ENCODE measurements at regions not wholly inside any gene's neighbourhood (a gene's known extent, or its start where the extent isn't known, plus 50 kb on each side); places are given as distances from the start of the nearest gene placed in this dataset.

DNA sequence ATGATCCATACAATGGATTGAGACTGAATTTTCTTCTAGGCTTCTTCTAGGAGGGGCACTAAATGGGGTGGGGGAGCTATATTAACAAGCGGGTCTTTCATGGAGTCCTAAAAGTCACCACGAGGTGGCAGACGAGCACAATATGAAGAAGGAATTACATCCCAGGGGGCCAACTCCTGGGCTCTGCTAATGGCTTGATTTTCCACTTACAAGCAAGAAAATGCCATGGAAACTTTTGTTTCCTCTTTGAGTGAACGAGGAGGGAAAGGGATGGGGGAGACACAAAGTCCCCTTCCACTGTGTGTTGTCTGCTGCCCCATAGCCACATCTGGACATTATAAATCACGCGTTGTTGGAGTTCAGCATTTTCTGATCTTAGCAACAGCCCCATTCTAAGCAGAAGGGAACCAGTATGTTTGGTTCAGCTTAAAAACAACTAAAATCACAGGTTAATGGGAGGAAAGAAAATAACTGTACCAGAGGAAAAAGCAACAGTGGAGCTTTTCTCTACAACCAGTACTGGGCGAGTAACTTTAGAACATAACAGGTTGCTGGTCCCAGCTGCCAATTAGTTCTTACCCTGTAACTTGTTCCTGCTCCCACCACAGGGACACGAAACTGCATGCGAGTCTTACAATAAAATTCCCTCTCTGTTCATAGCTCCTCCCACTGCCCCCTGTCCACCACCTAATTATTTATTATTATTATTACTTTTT lies 285.0 kb upstream of the PARD3B start:
- ATAC-seq (ENCODE audit: low FRiP score) (no peak), DNase-seq (ENCODE audit: low spot score) (peak; percentile 91)
- TF ChIP-seq, protein P1, sequence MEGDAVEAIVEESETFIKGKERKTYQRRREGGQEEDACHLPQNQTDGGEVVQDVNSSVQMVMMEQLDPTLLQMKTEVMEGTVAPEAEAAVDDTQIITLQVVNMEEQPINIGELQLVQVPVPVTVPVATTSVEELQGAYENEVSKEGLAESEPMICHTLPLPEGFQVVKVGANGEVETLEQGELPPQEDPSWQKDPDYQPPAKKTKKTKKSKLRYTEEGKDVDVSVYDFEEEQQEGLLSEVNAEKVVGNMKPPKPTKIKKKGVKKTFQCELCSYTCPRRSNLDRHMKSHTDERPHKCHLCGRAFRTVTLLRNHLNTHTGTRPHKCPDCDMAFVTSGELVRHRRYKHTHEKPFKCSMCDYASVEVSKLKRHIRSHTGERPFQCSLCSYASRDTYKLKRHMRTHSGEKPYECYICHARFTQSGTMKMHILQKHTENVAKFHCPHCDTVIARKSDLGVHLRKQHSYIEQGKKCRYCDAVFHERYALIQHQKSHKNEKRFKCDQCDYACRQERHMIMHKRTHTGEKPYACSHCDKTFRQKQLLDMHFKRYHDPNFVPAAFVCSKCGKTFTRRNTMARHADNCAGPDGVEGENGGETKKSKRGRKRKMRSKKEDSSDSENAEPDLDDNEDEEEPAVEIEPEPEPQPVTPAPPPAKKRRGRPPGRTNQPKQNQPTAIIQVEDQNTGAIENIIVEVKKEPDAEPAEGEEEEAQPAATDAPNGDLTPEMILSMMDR (IDR thresholded peaks at IDR 0.05): peak in 1 of 3 donors; percentile 59

DNA sequence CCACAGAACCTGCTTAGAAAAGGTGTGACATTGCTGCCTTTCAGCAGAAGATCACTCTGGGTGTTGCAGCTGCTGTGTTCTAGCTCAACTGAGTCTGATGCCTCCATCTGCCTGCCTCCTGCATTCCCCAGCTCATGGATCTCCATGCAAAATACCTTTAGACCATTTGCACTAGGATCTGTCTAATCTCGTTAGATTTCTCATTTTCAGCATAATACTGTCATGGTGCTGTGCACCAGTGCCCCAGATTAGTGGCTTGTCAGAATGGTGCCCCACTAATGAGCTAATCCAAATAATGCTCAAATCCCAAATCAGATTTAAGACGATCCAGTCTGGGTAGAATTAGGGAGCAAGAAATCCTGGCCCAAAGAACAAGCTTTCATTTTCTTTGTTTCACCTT lies 284.4 kb upstream of the PARD3B start:
- TF ChIP-seq, protein P1 (IDR thresholded peaks at IDR 0.05): no peak
- DNase-seq (ENCODE audit: low spot score) (no peak), ATAC-seq (ENCODE audit: low FRiP score) (no peak)

DNA sequence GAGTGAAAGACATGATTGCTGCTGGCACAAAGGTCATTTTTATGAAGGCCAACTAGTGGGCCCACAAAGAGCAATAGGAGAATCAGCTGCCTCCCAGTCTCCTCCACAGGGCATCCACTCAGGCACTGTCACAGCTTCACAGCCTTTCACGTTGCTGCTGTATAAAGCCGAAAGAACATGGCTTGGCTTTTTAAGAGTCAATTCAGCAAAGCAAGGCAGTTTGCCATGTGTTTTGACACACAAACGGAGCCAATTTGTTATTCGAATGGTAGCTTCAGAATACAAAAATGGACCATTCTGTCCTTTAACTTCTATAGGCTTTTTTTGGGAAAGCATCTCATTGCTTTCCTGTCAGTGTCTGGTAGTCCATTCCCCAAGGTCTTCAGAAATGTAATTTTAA lies 283.4 kb upstream of the PARD3B start:
- DNase-seq (ENCODE audit: low spot score) (no peak), ATAC-seq (ENCODE audit: low FRiP score) (no peak)
- TF ChIP-seq, protein P1 (IDR thresholded peaks at IDR 0.05): no peak

DNA sequence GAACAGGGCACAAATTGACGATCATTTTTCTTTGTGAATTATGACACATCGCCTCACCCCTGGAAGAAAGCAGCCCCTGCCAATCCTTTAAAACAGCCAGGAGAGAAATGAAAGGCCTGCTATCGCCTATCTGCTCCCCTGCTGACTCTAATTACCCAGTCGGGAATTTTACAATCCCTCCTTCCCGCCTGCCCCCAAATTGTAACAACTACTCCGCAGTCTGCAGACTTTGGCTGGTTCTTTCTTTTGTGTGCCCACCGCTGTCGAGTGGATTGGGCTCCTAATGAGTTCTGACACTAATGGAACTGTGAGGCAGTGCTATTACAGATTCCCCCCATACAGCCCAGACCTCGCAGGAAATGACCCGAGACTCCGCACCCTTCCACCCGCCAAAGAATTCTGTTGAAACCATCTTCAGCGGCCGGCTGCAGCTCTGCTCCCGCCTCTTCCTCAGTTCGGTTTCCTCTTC lies 281.2 kb upstream of the PARD3B start:
- DNase-seq (ENCODE audit: low spot score): no peak
- TF ChIP-seq, protein P1 (IDR thresholded peaks at IDR 0.05): no peak
- ATAC-seq (ENCODE audit: low FRiP score): no peak

DNA sequence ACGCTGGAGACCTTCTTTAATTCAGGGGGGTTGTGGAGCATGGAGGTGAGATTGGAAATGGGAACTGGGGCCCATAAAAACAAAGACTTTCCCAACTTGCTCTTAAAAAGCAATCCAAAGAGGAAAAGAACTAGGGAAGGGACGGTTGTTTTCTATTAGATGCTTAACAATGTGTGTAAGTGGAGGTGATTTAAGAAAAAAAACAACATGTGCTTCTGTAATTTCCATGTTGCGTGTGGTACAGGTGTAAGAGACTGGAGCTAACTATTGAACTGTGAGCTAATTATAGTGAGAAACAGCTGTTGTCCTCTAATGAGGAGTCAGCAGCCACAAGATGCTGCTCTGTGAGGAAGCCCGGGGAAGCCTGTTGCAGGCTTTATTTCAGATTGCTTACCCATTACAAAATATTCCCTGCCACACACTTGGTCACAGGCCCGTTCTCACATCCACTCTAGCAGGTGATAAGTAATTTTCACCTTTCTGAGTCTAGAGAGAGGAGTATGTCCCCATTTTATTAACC lies 280.6 kb upstream of the PARD3B start:
- ATAC-seq (ENCODE audit: low FRiP score) (no peak), DNase-seq (ENCODE audit: low spot score) (no peak)
- TF ChIP-seq, protein P1 (IDR thresholded peaks at IDR 0.05): no peak

DNA sequence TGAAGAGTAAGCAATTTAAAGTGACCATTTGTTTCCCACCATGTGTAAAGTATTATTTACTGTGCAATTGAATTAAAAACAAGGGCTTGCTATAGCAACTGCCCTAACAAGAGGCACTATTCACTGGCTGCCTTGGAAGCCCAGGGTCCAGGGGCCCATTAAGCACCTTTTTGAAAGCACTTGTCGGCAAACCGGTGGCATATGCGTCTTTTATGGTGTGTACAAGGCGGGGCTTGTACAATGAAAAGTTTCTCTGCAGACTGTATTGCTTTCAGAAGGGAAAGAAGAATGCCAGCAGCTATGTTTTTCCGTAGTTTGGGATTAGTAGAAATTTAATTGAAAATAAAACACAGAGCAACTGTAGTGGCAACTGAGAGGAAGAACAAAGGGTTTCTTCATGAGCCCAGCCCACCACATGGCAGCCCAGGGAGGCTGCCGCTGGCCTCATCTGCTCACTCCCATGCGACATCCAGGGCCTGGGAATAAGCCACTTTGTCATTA lies 279.5 kb upstream of the PARD3B start:
- DNase-seq (ENCODE audit: low spot score) (no peak), ATAC-seq (ENCODE audit: low FRiP score) (no peak)
- TF ChIP-seq, protein P1 (IDR thresholded peaks at IDR 0.05): no peak

DNA sequence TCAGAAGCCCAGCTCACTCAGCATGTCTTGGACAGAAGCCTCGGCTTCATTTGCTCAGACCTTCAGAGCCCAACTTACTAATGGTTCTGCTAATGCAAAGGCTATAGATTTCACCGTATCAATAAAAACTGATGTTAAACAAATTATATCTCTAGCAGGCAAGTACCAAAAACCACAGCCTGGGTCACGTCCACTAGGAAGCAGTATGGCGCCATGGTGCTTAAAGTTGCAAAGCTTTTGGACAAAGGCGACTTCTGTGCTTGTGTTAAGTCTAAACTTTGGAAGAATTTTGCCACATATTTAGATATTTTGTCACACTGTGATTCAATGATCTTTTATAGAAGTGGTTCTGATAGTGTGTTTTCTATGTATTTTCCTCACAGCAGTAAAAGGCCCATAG lies 276.8 kb upstream of the PARD3B start:
- TF ChIP-seq, protein P1 (IDR thresholded peaks at IDR 0.05): no peak

More for the DNA sequence above, 276.8 kb upstream of the PARD3B start:
- ATAC-seq (ENCODE audit: low FRiP score): no peak
- no peak for DNase-seq (ENCODE audit: low spot score)
